UCSD-AML1 (cell line): ENCODE measurements at regions not wholly inside any gene's neighbourhood (a gene's known extent, or its start where the extent isn't known, plus 50 kb on each side); places are given as distances from the start of the nearest gene placed in this dataset.
A peak's percentile ranks its signal among the peaks of the same experiment; 100 is the strongest.

ENCODE experiments used
- DNase-seq: peaks from one replicate; lab custom pipeline; 2025; ENCODE audit not compliant: unreplicated experiment; lab: John Stamatoyannopoulos, UW

- DNase-seq, result no peak
Observed at GRCh38 chr15:62756995-62757360, 285.6 kb upstream of the TPM1 start.

GRCh38 chr15:62757535-62757934, 285.0 kb upstream of the TPM1 start:
- no peak for DNase-seq

GRCh38 chr15:62758126-62758951, 284.2 kb upstream of the TPM1 start:
- no peak for DNase-seq

- DNase-seq, result no peak
Observed at GRCh38 chr15:62758952-62759349, 283.6 kb upstream of the TPM1 start.

GRCh38 chr15:62760538-62760937, 282.0 kb upstream of the TPM1 start:
- no peak for DNase-seq

- DNase-seq, result no peak
Observed at GRCh38 chr15:62765916-62766315, 276.6 kb upstream of the TPM1 start.

GRCh38 chr15:62766599-62766998, 275.9 kb upstream of the TPM1 start:
- DNase-seq, result no peak

GRCh38 chr15:62769604-62770003, 272.9 kb upstream of the TPM1 start:
- DNase-seq, result no peak

GRCh38 chr15:62770111-62770660, 272.4 kb upstream of the TPM1 start:
- no peak for DNase-seq

- DNase-seq, result no peak
Observed at GRCh38 chr15:62770752-62771151, 271.8 kb upstream of the TPM1 start.

- no peak for DNase-seq
Observed at GRCh38 chr15:62771234-62771633, 271.3 kb upstream of the TPM1 start.

- DNase-seq, result no peak
Observed at GRCh38 chr15:62773369-62774165, 269.0 kb upstream of the TPM1 start.

GRCh38 chr15:62775932-62776331, 266.6 kb upstream of the TPM1 start:
- DNase-seq, result no peak

- no peak for DNase-seq
Observed at GRCh38 chr15:62777671-62778070, 264.9 kb upstream of the TPM1 start.

GRCh38 chr15:62779036-62779770, 263.3 kb upstream of the TPM1 start:
- no peak for DNase-seq

GRCh38 chr15:62779899-62780298, 262.6 kb upstream of the TPM1 start:
- DNase-seq, result no peak

- peak; percentile 33 for DNase-seq
Observed at GRCh38 chr15:62781081-62781497, 261.5 kb upstream of the TPM1 start.

GRCh38 chr15:62782071-62782841, 260.3 kb upstream of the TPM1 start:
- DNase-seq, result peak; percentile 24

GRCh38 chr15:62782896-62783295, 259.7 kb upstream of the TPM1 start:
- no peak for DNase-seq

GRCh38 chr15:62783303-62783957, 259.1 kb upstream of the TPM1 start:
- no peak for DNase-seq
